Lower leg skin (tissue), 3 donors: ENCODE measurements at regions not wholly inside any gene's neighbourhood (a gene's known extent, or its start where the extent isn't known, plus 50 kb on each side); places are given as distances from the start of the nearest gene placed in this dataset.

ENCODE experiments used
- CTCF ChIP-seq, 3 donors: fragments of 450-650 bp; IDR thresholded peaks; one replicate each; pipeline ENCODE4 v1.5.1; 2016; ENCODE audit warnings: antibody characterized with exemption in 3 of 3, mild to moderate bottlenecking in 3 of 3, moderate library complexity in 2 of 3
- POLR2A ChIP-seq, 2 donors: fragments of 450-650 bp; IDR thresholded peaks; one replicate each; pipeline ENCODE4 v1.6.1; 2016 to 2017; ENCODE audit warnings: antibody characterized with exemption in 2 of 2, mild to moderate bottlenecking in 1 of 2, moderate library complexity in 1 of 2

GRCh38 chr10:10207538-10207937 lies 810.1 kb upstream of the CELF2 start:
- no peak for TF ChIP-seq CTCF (IDR thresholded peaks at IDR 0.05)
- TF ChIP-seq POLR2A (IDR thresholded peaks at IDR 0.05): no peak
